ELR (cell line): ENCODE measurements at regions not wholly inside any gene's neighbourhood (a gene's known extent, or its start where the extent isn't known, plus 50 kb on each side); places are given as distances from the start of the nearest gene placed in this dataset.

Experiments
- DNase-seq: peaks from one replicate; pipeline ENCODE4 v3.0.0-alpha.2; 2015; ENCODE audit warnings: low read depth

GRCh38 chr15:39125226-39125625 is 455.7 kb upstream of the THBS1 start:
- peak; percentile 86 for DNase-seq

DNA sequence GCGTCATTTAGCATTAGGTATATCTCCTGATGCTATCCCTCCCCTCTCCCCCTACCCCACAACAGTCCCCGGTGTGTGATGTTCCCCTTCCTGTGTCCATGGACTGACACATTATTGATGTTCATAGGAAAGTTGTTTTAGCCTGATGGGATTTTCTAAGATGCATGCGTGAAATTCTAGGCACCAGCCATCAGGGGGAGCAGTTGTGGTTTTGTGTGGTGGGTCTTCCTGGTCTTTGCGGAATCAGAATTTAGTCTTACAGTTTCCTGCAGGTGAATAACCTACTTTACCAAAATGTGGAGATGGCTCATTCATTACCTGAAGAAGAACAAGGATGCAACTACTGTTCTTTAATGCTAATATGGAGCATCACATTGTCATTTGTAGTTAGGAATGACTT is 455.0 kb upstream of the THBS1 start:
- DNase-seq = peak; percentile 78

- no peak for DNase-seq
These were observed 453.6 kb upstream of the THBS1 start for GRCh38 chr15:39127151-39127790.

DNA sequence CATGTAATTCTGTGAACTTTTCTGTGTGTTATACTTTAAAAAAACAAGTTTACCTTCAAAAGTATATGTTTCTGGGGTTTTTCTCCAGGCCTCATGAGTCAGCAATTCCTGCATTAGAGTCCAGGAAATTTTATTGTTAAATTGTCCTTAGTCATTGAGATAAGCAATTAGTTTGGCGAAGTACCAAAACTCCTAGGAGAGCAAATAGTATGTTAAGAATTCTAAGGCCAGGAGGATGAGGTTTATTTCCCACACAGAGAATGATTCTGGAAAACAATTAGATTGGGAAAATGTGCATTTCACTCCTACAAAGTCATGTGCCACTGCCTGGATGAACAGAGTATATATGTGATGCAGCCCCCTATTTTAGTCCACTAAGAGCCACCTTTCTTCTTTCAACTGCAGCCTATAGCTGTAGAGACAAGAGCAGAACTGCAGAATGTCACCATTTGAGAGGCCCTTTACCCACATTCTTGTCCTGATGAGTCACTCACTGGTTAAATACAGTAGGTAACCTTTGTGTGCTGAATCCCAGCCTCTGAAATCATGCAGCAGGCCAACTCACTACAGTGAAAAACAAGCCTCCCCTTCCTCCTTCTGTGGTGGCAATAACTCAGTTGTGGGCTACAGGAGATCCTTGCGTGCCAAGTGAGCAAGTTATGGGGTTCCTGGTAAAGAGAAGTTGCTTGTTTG is 452.8 kb upstream of the THBS1 start:
- DNase-seq = peak; percentile 96

GRCh38 chr15:39128746-39129145 is 452.1 kb upstream of the THBS1 start:
- no peak for DNase-seq

GRCh38 chr15:39130556-39131379 is 450.1 kb upstream of the THBS1 start:
- peak; percentile 65 for DNase-seq

DNA sequence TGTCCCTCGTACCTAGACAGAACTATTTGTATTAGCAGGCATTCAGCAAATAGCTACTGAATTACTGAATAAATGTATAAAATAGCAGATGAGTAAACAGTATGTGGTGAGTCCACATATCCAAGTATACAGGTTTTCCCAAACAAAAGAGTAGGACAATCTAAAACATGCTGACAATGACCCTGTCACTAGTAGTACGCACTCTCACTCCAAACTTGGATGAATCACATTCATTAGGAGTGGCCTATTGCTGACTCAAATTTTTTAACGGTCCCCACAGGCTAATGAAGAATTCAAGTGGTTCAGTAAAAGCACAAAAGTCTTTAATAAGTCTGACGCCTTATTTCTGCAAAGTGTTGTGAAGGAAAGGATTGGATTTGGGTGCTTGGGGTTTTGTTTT is 449.3 kb upstream of the THBS1 start:
- DNase-seq = peak; percentile 77

DNA sequence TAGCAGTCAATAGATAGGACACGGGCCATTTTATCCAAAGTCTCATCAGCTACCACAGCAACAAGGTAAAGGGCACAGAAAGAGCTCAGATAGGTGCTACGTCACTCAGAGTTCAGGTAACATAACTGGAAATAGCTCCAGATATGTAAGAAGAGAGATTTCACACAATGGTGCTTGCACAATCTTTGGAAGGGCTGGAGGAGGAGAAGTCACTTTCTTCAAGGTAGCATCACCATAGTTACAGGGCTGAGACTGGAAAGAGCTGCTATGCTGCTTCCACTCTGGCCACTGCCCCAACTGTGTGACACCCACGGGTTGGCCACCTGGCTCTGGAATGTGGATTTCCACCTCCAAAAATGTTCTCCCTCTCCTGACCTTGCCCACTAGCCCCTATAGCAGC is 448.8 kb upstream of the THBS1 start:
- DNase-seq = no peak

DNA sequence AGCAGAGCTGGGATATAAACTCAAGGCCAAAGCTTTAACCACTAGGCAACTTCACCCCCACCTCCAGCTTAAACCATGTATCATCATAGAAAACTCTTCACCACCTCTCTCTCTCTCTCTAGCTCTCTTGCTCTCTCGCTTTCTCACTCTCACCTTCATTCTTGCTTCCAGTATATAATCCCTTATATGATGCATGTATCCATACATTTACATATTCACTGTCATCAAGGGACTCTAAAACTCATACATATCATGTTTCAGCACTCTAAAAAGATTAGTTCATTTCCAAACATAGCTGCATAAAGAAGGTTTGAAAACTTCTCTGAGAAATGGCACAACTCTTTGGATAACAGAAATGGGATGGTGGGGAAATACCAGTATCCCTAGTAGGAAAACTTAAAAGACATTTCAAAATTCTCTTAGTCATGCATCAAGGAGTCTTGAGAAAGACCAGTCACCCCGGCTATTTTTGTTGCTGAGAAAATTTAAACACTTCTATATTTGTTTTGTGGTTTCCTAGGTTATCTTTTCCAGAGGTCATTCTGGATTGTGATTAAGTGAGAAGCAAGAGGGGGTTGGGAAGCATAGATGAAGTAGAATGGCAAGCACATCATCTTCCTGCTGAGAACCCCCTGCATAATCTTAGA is 447.8 kb upstream of the THBS1 start:
- peak; percentile 77 for DNase-seq

GRCh38 chr15:39134282-39134681 is 446.6 kb upstream of the THBS1 start:
- DNase-seq = no peak

- DNase-seq = peak; percentile 91
These were observed 444.9 kb upstream of the THBS1 start for GRCh38 chr15:39135989-39136388.

DNA sequence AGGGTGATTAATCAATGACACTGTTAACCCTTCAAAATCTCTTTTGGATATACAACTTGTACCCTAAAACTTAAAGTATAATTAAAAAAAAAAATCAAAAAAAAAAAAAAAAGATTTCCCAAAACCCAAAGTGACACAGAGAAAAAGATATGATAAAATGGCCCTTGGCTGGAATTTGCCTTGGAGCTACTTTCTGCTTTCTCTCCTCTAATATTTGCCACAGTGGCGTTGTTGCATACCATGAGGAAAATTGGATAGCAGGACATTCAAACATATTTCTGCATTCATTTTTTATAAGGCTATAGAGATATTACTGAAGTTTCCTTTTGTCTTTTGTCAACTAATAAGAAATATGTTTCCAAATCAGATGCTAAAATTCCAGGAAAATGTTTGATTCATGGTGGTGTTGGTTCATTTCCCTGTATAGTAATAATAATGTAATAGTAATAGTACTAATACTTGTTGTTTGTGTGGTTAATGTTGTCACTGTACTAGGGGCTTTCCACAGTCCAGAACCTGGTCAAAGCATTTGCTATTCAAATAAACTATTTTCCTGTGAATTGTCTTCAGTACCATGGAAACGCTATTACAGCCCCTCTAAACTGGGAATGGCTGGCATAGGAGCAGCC is 441.3 kb upstream of the THBS1 start:
- DNase-seq = no peak

GRCh38 chr15:39140060-39140604 is 440.7 kb upstream of the THBS1 start:
- DNase-seq = peak; percentile 92

DNA sequence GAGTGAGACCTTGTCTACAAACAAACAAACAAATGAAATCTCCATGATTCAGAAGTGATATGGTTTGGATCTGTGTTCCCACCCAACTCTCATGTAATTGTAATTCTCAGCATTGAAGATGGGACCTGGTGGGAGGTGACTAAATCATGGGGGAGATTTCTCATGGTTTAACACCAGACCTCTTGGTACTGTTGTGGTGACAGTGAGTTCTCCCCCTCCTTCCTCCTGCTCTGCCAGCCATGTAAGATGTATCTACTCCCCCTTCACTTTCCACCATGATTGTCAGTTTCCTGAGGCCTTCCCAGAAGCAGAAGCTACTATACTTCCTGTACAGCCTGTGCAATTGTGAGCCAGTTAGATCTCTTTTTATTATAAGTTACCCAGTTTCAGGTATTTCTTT is 438.4 kb upstream of the THBS1 start:
- no peak for DNase-seq

- no peak for DNase-seq
These were observed 437.4 kb upstream of the THBS1 start for GRCh38 chr15:39143479-39143878.

GRCh38 chr15:39144051-39144450 is 436.8 kb upstream of the THBS1 start:
- DNase-seq = no peak

DNA sequence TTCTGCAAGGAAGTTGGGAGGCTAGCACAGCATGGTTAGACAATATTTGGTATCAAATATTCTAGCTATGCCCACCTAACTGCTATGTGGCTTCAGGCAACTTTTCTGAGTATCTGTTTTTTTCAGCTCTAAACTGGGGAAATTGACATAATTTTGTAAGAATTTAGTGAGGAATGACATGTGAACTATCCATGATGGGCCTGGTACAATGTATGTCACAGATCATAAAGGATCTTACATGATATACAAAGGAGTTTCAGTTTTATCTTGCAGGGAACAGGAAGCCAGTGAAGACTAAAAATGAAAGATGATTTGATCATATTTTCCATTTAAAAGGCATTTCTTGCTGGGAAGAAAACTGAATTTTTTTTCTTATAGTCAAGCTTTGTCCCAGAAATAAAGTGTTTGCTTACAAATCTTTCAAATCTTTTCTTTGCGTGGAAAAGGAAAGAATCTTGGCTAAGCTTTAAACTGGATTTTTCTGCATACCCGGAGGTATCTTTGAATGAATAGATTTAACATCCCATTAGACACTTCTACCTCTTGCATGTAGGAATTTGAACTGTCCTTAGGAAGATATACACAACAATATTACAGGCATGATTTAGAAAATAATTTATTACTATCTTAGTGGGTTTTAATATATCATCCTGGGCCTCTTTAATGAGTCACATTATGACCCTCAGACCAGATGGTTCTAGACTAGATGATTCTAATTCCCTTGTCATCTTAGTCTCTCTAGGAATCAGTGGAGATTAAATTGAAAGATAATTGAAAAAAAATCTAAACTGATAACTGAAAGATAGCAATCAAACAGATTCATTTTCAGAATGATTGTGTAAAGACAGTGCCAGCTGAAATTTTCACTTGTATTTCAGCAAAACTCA is 436.0 kb upstream of the THBS1 start:
- DNase-seq = peak; percentile 37

GRCh38 chr15:39145854-39146625 is 434.8 kb upstream of the THBS1 start:
- DNase-seq = peak; percentile 59

GRCh38 chr15:39149636-39150150 is 431.2 kb upstream of the THBS1 start:
- DNase-seq = no peak

GRCh38 chr15:39151545-39151944 is 429.3 kb upstream of the THBS1 start:
- no peak for DNase-seq
